GM18507 (cell line): ENCODE measurements at regions not wholly inside any gene's neighbourhood (a gene's known extent, or its start where the extent isn't known, plus 50 kb on each side); places are given as distances from the start of the nearest gene placed in this dataset.
"Not testable (repeated sequence)": the region's sequence is repeated elsewhere in the genome, so short reads cannot be mapped to it uniquely, and the experiment has no call there.

Experiments
- DNase-seq: peaks from one replicate; pipeline ENCODE4 v3.0.0; 2011; ENCODE audit warnings: low read depth; ENCODE audit not compliant: insufficient read length; ENCODE audit errors: extremely low spot score
- FAIRE-seq: peaks from 2 replicates; lab custom pipeline; 2011; peaks lifted over from hg19 to GRCh38; lab: Jason Lieb, UNC

DNA sequence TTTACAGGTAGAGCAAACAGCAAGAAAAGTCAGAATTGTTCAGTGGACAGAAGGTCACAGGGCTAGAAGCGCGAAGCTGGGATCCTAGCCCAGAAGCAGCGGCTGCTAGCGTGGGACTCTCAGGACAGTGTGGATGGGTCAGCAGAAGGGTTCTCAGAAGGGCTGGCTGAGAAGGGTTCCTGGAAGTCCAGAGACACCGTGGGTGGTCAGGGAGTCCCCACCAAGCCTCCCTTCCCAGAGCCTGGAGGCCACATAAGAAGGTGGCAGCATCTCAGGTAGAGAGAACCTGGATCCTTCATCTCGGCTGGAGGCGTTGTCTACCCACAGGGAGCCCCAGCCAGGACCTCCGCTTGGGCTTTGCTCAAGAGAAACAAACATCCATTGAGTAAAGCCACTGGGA lies 696.3 kb downstream of the PTPRU start:
- FAIRE-seq = no peak
- no peak for DNase-seq

DNA sequence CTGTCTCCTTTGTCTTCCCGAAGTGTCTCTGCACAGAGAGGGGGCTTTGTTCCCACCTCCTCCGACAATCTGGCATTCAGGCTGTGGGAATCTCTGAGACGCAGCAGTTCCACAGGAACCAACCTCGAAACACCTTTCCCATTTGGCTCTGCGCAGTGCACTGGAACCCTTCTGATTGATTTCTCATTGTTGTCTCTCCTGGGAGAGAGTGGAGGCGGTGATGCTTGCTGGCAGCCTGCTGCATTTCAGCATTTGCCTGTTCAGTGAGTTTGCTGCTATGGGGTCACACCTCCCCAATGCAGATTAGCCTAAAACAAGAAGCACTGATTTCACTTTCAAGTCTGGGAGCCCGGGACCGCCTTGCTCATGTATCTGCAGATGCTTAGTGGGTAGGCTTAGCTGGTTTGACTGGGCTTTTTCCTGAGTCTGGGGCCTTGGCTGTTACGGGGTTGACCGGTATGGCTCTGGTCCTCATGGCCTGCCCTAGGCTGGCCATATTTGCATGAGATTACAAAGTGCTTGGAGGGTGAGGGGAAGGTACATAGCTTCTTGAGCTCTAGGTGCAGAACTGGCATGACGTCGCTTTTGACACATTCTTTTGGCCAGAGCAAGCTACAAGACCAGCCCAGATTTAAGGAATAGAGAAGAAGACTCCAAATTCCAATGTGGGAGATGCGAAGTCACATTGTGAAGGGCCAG lies 695.3 kb downstream of the PTPRU start:
- no peak for FAIRE-seq
- no peak for DNase-seq

GRCh38 chr1:29925058-29925457 lies 688.7 kb downstream of the PTPRU start:
- DNase-seq (no peak), FAIRE-seq (no peak)

DNA sequence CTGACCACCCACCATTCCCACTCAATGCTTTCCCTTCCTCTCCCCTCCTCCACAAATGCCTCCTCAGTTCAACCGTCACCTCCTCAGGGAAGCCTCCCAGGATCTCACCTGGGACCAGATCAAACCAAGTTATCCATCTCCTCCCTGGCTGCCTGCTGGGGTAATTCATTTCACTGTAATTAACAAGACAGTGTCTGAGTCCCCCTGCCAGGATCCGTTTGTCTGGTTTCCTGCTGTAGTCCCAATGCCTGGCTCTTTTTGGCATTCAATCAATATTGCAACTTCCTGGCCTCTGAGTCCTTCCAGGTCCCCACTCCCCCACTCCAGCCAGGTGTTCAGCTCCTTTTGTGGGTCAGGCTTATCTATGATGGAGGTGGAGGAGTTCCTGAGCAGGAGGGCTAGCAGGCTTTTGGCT lies 687.7 kb downstream of the PTPRU start:
- FAIRE-seq (no peak), DNase-seq (no peak)

GRCh38 chr1:29921741-29922140 lies 685.4 kb downstream of the PTPRU start:
- FAIRE-seq = no peak
- DNase-seq = no peak

GRCh38 chr1:29920784-29921183 lies 684.5 kb downstream of the PTPRU start:
- FAIRE-seq (no peak), DNase-seq (no peak)

GRCh38 chr1:29920316-29920715 lies 684.0 kb downstream of the PTPRU start:
- DNase-seq (no peak), FAIRE-seq (no peak)

DNA sequence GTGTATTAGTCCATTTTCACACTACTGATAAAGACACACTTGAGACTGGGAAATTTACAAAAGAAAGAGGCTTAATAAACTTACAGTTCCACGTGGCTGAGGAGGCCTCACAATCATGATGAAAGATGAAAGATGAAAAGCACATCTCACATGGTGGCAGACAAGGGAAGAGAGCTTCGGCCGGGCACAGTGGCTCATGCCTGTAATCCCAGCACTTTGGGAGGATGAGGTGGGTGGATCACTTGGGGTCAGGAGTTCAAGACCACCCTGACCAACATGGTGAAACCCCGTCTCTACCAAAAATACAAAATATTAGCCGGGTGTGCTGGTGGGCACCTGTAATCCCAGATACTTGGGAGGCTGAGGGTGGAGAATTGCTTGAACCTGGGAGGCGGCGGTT lies 682.7 kb downstream of the PTPRU start:
- not testable (repeated sequence) for FAIRE-seq, DNase-seq

GRCh38 chr1:29916656-29917369 lies 680.5 kb downstream of the PTPRU start:
- FAIRE-seq = no peak
- DNase-seq = no peak

- DNase-seq = no peak
- no peak for FAIRE-seq
These were observed 678.6 kb downstream of the PTPRU start for GRCh38 chr1:29914936-29915335.

- FAIRE-seq (no peak), DNase-seq (no peak)
These were observed 676.1 kb downstream of the PTPRU start for GRCh38 chr1:29912425-29912824.

DNA sequence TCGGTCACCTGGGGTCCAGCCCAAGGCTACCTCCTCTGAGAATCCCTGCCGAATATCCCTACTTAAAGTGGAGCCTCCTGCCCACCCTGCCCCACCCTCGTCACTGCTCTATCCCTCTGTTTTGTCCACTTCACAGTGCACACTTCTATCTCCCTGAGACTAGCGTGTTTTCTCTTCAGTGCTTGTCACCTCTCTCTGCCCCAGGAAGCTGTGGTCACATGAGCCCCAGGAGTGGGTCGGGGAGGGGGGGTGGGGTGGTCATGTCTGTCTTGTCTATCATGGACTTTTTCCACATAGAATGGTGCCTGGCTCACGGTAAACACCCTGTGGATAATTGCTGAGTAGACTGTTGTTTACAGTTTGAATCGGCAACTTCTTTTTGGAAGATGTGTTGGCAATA lies 673.6 kb downstream of the PTPRU start:
- FAIRE-seq = no peak

DNA sequence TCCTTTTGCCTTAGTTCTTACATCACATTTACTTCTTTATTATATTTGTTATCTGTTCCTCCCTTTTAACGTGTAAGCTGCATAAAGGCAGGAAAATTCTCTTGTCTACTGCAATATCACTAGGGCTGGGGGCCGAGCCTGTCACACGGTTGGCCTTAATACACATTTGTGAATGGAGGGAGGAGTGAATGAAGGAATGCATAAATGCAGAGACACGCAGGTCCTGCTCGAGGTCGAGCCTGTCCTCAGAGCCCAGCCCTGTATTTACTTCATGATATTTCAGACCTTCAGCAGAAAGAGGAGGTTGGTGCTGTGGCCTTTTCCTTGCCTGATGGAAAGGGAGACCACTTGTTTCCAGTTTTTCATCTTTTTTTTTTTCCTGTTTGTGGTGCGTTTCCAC lies 671.3 kb downstream of the PTPRU start:
- no peak for DNase-seq
- FAIRE-seq = no peak

More for the DNA sequence above, 673.6 kb downstream of the PTPRU start:
- no peak for DNase-seq

- no peak for DNase-seq
- no peak for FAIRE-seq
These were observed 670.6 kb downstream of the PTPRU start for GRCh38 chr1:29906927-29907326.

DNA sequence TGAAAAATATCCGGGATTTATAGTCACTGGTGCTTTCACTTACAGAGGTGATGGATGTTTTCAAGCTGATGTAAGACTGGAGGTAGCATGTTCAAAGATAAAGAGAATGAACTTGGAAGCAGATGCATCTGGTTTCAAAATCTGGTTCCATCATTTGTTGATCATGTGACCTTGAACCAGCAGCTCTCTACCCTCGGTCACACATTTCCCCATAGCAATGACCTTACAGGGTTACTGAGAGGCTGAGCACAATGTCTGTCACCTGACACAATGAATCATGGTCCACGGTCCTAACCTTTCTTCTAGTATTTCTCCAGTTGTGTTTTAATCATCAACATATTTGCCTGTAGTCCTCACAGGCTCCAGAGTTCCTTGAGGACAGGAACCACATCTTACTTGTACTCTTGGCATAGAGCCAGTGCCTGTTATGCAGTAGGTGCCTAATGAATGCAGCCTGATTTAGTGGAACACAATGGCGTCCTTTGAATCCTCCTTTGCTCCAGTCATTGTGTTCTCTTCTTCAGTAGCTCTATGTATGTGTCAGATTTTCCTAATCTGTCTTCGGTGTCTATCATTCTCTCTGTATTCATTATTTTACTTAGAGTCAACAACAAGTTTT lies 667.3 kb downstream of the PTPRU start:
- FAIRE-seq (no peak), DNase-seq (no peak)

- FAIRE-seq = no peak
- DNase-seq = no peak
These were observed 665.5 kb downstream of the PTPRU start for GRCh38 chr1:29901624-29902325.

GRCh38 chr1:29900712-29901111 lies 664.4 kb downstream of the PTPRU start:
- FAIRE-seq (no peak), DNase-seq (no peak)

DNA sequence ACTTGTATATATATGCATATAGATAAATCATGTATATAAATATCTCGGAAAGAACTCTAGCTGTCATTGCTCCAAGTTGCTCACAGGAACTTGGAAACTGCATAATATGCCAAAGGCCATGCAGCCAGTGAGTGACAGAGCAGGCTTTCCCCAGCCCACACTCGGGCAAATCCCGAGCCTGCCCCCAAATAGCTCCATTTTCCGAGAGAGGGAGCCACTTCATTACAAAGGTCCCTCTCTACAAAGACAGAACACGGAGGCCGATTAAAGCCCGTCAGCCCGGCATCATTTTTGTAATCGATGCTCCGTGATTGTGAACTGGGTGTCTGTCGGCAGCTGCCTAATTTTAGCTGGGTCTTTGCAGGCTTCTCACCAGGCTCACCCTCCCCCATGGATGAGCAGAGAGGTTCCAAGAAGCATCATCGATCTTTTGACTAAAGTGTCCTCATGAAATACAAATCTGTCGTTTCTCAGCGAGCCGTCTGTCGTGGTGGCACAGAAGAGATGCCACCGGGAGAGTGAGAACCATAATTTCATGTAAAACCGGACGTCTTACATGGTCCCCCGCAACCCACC lies 663.9 kb downstream of the PTPRU start:
- no peak for DNase-seq

DNA sequence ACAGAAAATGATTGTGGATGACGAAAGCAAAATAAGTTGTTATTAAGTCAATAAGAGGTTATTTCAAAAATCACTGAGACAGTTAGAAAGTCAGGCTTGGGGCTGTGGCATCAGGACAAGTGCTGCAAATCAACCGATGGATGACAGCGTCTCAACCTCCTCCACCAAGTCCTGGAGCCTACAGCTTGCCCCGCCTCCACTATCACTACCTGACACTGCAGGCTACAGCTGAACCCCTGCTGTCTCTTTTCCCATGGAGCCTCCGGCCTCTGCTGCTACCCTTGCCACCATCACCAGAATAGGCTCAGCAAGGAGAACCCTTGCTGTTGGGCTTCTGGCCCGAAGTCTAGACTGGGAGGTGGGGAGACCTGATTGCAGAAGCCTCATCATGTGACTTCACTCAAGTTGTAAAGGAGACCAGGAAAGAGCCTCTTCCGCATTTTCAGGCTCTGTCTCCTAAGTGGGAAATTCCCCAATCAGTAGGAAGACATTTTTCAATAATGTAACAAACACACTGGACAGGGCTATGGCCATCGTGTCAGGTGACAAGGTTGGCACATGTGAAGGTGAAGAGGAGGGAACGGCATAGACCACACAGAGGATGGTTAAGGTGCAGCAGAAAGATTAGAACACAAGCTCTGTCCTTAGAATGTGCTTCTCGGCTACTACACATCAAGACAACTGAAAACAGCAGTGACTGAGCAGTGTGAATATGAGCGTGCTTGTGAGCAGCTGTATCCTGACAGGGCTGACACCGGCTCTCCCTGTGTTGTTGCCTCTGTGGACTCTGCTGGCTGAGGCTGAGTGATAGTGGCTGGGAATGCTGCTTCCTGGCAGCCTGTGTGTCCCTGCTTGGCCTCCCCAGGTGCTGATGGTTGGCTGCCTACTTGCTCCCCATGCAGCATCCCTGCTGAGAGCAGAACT lies 660.7 kb downstream of the PTPRU start:
- FAIRE-seq = no peak
- DNase-seq = no peak

More for the DNA sequence above, 663.9 kb downstream of the PTPRU start:
- FAIRE-seq = no peak
